IPS DF 4.7 (cell line): ENCODE measurements at regions not wholly inside any gene's neighbourhood (a gene's known extent, or its start where the extent isn't known, plus 50 kb on each side); places are given as distances from the start of the nearest gene placed in this dataset.
"Not testable (repeated sequence)": the region's sequence is repeated elsewhere in the genome, so short reads cannot be mapped to it uniquely, and the experiment has no call there.

Experiments
- DNase-seq: peaks from one replicate; pipeline ENCODE4 v3.0.0-alpha.2; 2013; ENCODE audit warnings: low spot score; ENCODE audit errors: extremely low read depth

DNA sequence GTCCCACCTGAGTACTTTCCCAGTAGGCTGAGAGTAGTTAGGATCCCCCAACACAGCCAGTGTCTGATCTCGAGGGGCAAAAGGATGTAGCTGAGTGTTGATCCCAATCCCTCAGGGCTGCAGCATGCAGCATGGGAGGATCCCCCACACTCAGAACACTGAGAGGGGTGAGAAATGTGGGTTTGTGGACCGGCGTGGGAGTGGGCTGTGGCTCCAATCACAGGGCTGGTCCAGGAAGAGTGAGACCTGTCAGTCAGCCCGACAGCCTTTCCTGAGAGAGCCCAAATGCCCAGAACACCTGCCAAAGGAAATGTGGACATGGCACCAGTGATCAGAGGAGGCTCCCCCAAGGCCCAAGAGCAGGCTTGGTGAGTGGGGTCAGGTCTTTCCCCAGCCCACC, 228.3 kb upstream of the MGAT4C start:
- DNase-seq, result no peak

DNA sequence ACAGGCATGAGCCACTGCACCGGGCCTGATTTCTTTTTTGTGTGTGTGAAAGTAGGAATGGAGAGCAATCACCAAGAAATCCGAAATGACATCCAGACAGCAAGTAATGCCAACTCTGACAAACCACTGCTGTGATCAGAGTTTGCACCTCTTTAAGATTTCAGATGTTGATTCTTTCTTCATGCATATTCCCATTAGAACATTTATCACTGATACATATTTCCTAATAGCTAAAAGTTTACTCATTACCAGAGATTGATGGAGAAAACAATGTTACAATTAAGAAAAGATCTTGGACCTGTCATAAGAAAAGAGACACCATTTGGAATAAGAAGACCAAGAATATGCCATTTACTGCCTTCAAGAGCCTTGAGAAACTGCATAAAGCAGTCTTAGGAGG, 217.0 kb upstream of the MGAT4C start:
- no peak for DNase-seq

DNA sequence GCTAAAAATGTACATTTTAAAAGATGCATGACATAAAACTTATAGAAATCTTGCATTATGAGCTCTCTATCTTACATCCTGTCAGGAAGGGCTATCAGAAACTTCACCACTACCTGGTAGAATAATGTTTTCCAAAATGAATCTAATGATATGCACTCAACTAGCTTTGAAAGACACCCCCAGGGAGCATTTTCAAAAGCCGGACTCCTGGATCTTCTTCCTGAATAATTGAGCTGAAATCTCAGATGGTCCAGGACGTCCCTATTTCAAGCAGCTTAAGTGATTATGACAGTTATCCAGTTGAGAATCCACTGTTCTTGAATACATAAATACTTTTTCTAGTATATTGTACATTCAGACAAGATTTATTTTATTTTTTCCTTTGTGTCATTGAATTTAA, 200.6 kb upstream of the MGAT4C start:
- no peak for DNase-seq

DNA sequence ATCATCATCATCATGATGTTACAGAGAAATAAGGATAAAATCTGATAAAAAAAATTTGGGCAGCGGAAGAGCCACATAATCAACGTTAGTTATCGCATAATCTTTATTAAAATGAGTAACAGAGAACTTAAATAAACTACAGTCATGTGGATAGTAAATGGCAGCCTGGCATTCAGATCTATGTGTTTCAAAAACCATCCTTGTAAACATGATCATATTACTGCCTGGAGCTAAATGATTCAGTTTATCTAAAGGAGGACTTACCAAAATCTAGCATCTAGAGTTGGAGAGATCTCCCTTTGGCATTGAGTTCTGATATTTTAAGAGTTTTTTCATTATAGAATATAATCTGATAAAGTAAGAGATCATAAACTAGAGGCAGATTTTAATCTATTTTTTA, 200.1 kb upstream of the MGAT4C start:
- DNase-seq, result no peak

DNA sequence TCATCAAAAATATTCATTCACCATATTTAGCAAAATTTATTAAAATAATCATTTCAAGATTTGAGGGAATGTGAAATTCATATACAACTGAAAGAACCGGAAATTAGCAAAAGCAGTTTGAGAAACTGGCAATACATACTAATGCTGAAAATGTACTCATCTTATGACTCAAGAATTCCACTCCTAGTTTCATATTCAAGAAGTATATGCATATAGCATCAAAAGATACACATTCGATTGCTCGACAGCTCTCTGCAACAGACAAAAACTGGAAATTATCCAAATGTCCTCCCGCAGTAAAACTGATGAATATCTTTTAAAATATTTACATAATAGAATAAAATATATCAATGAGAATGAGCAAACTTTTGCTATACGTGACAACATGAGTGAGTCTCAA, 189.2 kb upstream of the MGAT4C start:
- DNase-seq, result no peak

DNA sequence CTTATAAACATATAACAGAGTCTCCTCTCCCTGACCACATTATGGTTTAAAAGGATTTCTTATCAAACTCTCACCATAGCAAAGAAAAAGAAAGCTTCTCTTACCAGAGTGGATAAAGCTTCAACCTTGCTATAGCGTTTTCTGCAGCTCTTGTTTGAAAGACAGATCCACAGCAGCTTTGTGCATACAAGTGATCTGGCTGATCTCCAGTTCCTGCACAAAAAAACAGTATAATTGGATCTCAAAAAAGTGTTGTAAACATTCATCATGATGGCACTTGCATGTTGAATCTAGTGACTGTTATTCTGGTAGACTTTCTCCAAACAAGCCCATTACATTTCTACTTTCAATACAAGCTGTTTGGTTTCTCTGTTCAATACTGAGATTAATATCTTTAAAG, 178.9 kb upstream of the MGAT4C start:
- DNase-seq, result no peak

DNA sequence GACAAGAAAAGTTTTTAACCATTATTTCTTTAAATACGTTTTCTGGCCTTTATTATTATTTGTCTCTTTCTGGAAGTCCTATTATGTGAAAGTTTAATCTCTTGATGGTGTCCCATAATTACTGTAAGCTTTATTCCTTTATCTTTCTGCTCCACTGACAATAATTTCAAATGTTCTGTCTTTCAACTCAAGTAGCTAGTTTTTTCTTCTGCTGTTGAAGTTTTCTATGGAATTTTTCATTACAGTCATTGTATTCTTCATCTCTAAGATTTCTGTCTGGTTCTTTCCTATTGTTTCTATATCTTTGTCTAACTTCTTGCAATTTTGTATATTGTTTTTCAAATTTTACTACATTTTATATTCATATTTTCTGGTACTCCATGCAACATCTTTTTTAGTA, 173.6 kb upstream of the MGAT4C start:
- DNase-seq, result no peak

DNA sequence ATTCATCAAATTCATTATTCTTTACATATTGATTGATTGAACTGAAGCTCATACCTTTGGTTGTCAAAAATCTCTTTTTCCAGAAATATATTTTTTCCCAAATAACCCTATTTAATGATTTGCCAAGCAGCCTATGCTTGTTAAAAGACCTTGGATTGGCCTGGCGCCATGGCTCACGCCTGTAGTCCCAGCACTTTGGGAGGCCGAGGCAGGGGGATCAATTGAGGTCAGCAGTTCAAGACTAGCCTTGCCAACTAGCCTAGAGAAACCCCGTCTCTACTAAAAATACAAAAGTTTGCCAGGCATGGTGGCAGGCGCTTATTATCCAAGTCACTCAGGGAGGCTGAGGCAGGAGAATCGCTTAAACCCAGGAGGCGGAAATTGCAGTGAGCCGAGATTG, 165.1 kb upstream of the MGAT4C start:
- no peak for DNase-seq

DNA sequence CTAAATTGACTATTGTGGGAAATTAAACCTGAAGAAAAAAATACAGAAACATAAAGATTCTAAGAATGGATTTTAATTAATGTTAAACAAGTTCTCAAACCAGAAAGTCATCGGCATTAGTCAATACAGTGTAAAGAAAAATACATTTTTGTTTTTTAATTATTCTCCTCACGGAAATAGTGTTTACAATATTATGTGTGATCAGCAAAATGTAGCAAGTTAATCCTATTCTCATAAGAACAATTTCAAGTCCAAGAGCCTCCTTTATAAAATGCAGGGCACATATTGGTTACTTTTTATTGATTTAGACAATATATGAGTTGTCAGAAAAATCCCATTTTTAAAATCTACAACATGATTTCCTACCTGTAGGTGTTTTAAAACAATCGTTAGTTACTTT, 158.0 kb upstream of the MGAT4C start:
- DNase-seq, result no peak

DNA sequence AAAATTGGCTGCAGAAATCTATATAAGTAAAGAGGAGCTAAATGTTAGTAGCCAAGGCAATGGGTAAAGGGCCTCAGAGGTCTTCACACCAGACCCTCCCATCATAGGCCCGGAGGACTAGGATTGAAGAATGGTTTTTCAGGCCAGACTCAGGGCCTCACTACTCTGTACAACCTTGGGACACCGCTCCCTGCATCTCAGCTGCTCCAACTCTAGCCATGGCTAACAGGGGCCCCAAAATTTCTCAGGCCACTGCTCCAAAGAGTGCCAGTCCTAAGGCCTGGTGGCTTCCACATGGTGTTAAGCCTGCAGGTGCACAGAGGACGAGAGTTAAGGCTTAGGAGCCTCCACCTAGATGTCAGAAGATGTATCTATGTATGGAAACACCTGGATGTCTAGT, 155.5 kb upstream of the MGAT4C start:
- DNase-seq, result no peak

DNA sequence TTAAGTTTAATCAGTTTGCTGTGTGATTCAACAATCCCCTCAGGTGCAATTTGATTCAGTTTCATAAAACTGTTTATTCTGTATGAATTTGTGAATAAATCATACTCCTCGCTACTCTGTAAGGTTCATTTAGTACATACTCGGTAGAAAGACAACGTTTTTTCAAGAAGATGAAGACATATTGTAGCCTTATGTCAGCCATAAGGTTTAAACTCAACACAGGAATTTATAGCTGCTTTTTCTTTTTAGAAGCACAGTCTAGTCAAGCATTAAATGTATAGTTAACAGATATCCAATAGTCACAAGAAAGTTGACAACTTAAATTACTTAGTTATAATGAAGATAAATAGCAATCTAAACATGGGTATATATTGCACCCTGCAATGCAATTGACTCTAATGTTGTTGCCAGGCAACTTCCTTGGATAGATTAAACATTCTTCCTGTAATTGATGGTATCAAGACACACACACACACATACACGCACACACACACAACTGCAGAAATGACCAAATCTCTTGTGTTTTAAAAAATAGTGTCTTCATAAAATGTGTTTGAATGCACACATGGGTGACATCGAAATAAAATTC, 151.5 kb upstream of the MGAT4C start:
- DNase-seq, result no peak

DNA sequence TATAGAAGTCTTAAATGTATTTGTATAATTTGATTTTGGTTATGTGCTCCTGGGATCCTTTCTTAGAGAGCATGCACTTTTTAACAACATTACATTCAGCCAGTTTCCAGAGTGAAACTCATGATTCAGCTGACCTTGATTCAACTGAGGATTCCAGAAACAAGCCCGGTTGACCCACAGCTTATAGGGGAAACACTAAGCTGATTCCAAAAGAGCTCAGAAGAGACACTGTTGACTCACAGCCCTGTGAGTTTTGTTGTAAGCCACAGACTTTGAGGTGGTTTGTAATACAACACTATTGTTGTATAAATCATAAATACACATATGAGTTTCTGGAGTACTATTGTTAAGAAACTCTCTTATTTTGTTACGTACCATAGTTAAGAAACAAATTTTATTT, 133.8 kb upstream of the MGAT4C start:
- DNase-seq, result no peak

DNA sequence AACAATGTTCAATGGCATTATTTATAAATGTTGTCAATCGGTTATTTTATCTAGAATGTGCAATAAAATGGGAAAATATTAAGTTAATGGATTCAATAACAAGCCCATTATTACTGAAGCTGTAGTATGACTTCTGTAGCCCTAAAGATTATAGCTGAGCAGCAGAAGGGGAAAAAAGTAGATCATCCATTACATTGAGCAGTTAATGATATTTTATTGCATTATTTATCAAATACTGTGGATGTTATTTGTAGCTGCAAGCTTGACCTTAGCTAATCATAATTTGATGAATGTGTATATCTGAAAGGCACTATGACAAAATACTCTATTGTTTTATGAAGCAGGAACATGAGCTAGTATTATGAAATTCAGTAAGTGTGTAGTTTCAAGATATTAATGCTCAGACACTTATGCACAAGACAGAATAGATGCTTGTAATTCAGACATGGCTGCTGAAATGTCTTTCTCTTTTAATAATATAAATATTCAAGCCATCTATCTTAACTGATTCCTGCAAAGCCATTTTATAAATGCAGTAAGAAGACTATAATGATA, 131.5 kb upstream of the MGAT4C start:
- no peak for DNase-seq

DNA sequence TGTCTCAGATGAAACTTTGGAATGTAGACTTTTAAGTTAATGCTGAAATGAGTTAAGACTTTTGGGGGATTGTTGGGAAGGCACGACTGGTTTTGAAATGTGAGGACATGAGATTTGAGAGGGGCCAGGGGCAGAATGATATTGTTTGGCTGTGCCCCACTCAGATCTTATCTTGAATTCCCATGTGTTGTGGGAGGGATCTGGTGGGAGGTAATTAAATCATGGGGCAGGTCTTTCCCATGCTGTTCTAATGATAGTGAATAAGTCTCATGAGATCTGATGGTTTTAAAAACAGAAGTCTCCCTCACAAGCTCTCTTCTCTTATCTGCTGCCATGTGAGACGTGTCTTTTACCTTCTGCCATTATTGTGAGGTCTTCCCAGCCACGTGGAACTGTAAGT, 127.6 kb upstream of the MGAT4C start:
- not testable (repeated sequence) for DNase-seq

DNA sequence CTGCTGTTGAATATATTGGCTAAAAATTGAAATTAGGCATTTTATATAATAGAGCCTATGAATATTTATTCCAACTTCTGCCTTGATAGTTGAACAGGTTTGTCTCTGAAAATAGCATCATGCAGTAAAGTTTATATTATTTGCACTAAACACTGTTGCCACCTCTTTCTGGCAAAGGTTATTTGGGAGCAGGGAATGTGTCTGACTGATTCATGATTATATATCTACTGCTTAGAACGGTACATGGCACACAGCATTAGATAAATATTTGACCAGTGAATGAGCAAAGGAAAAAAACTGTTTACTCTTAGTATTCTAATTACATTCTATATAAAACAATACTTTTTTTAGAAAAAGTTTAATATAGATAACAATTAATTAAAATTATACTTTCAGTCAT, 123.1 kb upstream of the MGAT4C start:
- no peak for DNase-seq

DNA sequence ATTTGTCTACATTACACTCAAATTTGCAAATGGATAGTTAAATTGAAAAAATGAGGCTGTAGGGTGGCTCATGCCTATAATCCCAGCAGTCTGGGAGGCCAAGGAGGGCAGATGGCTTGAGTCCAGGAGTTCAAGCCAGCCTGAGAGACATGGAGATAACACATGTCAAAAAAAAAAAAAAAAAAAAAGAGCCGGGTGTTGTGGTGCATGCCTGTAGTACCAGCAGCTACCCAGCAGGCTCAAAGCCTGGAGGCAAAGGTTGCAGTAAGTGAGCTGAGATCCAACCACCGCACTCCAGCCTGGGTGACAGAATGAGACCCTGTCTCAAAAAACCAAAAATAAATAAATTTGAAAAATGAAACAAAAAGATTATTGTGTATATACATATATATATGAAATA, 119.9 kb upstream of the MGAT4C start:
- DNase-seq, result peak; percentile 25

DNA sequence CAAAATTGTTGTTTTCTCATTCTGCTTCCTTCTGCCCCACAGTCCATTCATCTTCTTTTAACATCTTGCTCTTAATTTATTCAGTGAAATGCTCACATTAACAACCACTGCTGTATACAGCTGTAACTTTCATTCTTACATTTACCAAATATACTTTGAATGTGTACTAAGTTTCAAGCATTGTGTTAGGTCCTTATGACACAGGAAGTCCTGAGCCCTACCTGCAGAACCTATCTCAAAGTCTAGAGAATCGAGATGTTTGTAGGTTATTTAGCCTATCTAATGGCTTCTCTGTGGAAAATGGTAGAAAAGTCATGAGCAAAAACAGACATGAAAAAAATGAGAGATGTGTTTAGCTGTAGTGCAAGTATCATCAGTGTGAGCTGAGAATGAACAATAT, 117.6 kb upstream of the MGAT4C start:
- no peak for DNase-seq

DNA sequence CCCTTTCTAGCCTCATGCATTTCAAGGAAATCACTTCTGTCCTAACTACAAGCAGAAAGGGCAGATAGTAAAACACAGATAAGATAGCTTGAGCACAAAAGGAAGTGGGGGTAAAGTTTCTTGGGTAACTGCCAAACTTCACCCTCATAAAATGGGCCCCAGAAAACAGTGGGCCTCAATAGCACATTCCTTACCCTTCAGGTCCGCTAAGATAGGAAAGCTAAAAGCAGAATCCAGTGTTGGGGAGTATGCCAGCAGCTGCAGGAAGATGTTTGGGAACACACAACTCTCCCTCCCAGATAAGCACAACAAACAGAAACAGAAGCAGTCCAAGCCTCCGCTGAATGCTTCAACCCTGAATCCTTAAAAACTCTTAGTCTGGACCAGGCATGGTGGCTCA, 110.9 kb upstream of the MGAT4C start:
- DNase-seq, result no peak

DNA sequence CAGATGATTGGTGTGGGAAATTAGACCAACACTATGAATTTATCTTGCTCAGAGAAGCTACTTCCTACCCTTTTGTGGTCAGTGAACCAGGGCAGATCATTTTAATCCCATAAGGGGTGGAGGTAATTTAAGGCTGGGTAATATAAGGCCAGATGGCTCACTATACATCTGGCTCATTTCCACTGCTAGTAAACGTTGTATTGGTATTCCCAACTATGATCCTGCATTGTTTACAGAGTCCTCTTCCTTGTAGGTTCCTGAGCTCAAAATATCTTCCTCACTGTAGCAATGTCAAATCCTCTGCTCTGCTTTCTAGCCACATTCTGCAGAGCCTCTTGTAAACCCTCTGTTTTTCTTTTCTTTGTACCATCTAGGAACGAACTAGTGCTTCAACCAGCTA, 93.0 kb upstream of the MGAT4C start:
- no peak for DNase-seq

DNA sequence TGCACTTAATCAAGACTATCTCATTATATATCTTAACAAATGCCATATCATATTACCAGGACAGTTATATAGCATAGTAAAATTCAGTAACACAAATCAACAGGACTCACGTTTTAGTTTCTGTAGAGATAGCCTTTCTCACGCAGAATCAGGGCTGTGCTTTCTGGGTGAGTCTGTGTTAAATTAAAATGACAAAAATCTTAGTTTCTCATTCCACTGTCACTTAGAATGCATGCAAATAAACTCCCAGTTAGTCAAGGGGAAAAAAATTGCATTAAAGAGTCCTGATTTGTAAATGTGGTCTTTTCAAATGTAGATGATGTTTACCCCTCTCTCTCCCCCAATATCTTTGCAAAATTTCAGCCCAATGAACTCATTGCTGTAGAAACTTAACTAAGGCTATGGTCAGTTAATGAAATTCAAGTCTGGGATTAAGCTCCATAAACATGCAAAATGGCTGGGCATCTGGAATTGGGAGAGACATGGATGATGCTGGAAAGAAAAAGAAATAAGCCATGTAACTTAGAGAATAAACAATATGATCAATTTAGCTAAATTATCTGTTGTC, 77.8 kb upstream of the MGAT4C start:
- no peak for DNase-seq

DNA sequence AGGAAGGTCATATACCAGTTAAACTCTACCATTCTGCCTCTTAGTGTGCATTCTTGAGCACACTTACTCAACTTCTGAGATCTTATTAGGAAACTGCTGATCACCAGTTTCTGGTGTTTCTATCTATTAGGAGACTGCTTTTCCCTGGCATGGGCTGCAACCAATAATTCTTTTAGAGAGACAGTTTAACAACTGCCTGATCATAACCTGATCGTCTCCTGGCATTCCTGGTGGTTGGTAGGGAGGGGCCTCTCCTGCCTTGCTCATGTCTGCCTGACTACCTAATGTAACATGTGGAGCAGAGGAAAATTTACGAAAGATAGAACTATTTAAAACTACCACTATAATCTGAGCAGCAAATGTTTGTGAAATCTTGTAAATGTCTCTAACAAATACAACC, 75.3 kb upstream of the MGAT4C start:
- DNase-seq, result no peak

DNA sequence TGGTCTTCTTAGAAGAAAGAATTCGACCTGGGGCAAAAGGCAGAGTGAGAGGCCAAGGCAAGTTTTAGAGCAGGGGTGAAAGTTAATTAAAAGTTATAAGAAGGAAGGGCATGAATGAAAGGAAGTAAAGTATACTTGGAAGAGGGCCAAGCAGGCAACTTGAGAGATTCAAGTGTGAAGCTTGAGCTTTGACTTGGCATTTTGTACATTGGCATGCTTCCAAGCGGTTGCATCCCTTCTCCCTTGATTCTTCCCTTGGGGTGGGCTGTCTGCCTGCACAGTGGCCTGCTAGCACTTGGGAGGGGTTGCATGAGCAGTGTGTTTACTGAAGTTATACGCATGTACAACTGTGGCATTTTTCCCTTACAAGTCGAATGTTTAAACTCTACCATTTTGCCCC, 74.8 kb upstream of the MGAT4C start:
- DNase-seq, result no peak

DNA sequence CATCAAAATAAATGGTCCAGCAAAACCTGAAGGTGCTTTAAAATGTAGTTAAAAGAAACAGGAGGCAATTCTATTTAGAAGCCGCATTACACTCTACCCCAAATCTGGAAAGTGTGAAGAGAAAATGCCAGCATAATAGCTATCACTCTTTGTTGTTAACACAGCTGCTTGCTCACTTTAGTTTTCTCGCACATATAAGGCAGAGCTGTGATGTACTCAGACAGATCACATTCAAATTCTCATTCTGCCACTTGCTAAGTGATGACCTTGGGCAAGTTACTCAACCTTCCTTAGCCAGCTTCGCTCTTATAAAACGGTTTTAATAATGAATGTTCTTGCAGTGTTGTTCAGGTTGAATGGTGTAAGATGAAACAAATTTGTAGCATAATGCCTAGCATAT, 56.0 kb upstream of the MGAT4C start:
- DNase-seq, result no peak
